HepG2 (cell line): ENCODE measurements at regions not wholly inside any gene's neighbourhood (a gene's known extent, or its start where the extent isn't known, plus 50 kb on each side); places are given as distances from the start of the nearest gene placed in this dataset.

Experiments
- ATAC-seq: fragments of 200-7000 bp; cut with Tn5 transposase; 3 replicates; pipeline ENCODE4 v1.9.1; 2020; ENCODE audit warnings: mild to moderate bottlenecking, moderate library complexity
- BruUV-seq: library from RNA; stranded (reverse); fragments of 400-500 nt; replicated peaks from 2 replicates; lab custom pipeline; 2021; lab: Mats Ljungman, UMichigan
- CTCF ChIA-PET: fragments of 300-600 bp; formaldehyde crosslinking; extraction: SDS; loops from one replicate; lab custom pipeline; 2021; ENCODE audit warnings: low total read pairs, inconsistent platforms, low intra/inter-chr PET ratio; lab: Yijun Ruan, JAX
- POLR2A ChIA-PET: fragments of 350-600 bp; sonication (Branson Sonifier 250); formaldehyde crosslinking; loops from one replicate; lab custom pipeline; 2020; ENCODE audit warnings: antibody characterized with exemption, inconsistent platforms; lab: Yijun Ruan, JAX
- DNase-seq: peaks from one replicate; pipeline ENCODE4 v3.0.0-alpha.2; 2015; ENCODE audit warnings: low spot score
- FAIRE-seq: peaks from 3 replicates; lab custom pipeline; 2011; peaks lifted over from hg19 to GRCh38; lab: Jason Lieb, UNC
- H2AFZ ChIP-seq: one replicate; pipeline ENCODE4 v1.6.1; 2011; ENCODE audit warnings: low read length, inconsistent platforms
- H3K27ac ChIP-seq: fragments of 300-600 bp; 3 replicates; pipeline ENCODE4 v1.8.0; 2011; ENCODE audit warnings: mixed run types, mild to moderate bottlenecking, mixed read lengths, low read length, inconsistent platforms; ENCODE audit not compliant: insufficient read depth; ENCODE audit errors: extremely low read length
- H3K27me3 ChIP-seq, 2 experiments: fragments of 200-600 bp in 1 of 2; 2 replicates in 1 of 2; 3 replicates in 1 of 2; pipeline versions ENCODE4 v1.6.0 to v1.8.0; 2011; ENCODE audit warnings: low read length in 2 of 2, mild to moderate bottlenecking in 2 of 2, moderate library complexity in 2 of 2, inconsistent platforms in 1 of 2; ENCODE audit not compliant: insufficient read depth in 2 of 2, control insufficient read depth in 1 of 2
- H3K36me3 ChIP-seq, 2 experiments: fragments of 200-600 bp in 1 of 2; replicated peaks in 1 of 2; 2 replicates in 1 of 2; 3 replicates in 1 of 2; pipeline versions ENCODE4 v1.5.1 to v1.8.0; 2011; ENCODE audit warnings: low read length in 2 of 2, inconsistent platforms in 1 of 2; ENCODE audit not compliant: insufficient read depth in 2 of 2, control insufficient read depth in 1 of 2
- H3K4me1 ChIP-seq: 2 replicates; pipeline ENCODE4 v1.5.1; 2012; ENCODE audit warnings: low read length, inconsistent platforms; ENCODE audit not compliant: insufficient read depth
- H3K4me2 ChIP-seq: 2 replicates; pipeline ENCODE4 v1.6.0; 2011; ENCODE audit warnings: low read depth, low read length, inconsistent platforms
- H3K4me3 ChIP-seq, 3 experiments: fragments of 200-600 bp in 1 of 3; sonication (generic), shearing (Covaris generic) in 1 of 3; replicated peaks in 1 of 3; 2 replicates each; pipeline ENCODE4 v1.5.1; 2011 to 2016; ENCODE audit warnings: low read length in 3 of 3, inconsistent platforms in 2 of 3, low read depth in 2 of 3, mild to moderate bottlenecking in 2 of 3, control low read depth in 1 of 3, mixed read lengths in 1 of 3; ENCODE audit not compliant: insufficient read depth in 1 of 3
- H3K79me2 ChIP-seq: one replicate; pipeline ENCODE4 v1.6.1; 2011; ENCODE audit warnings: low read length, inconsistent platforms; ENCODE audit not compliant: insufficient read depth
- H3K9ac ChIP-seq: 2 replicates; pipeline ENCODE4 v1.6.0; 2011; ENCODE audit warnings: mild to moderate bottlenecking, low read depth, low read length, inconsistent platforms; ENCODE audit not compliant: insufficient read depth
- H3K9me3 ChIP-seq: 2 replicates; pipeline ENCODE4 v1.5.1; 2012; ENCODE audit warnings: mild to moderate bottlenecking, low read length
- H4K20me1 ChIP-seq: 2 replicates; pipeline ENCODE4 v1.6.0; 2011; ENCODE audit warnings: inconsistent platforms, mild to moderate bottlenecking, low read length, moderate library complexity; ENCODE audit not compliant: insufficient read depth
- KLF13 ChIP-seq: sonication (generic); formaldehyde crosslinking; IDR thresholded peaks from 2 replicates; pipeline ENCODE4 v1.4.0; 2020; ENCODE audit warnings: mild to moderate bottlenecking, missing genetic modification reagents
- LCORL ChIP-seq, 2 experiments: fragments of 450-650 bp in 1 of 2; sonication (generic) in 1 of 2; formaldehyde crosslinking in 1 of 2; IDR thresholded peaks; 2 replicates each; pipeline versions ENCODE4 v1.5.0 to v1.6.1; 2017 to 2020; ENCODE audit warnings: antibody characterized with exemption in 1 of 2, missing genetic modification reagents in 1 of 2
- PBX3 ChIP-seq: sonication (generic); formaldehyde crosslinking; IDR thresholded peaks from 2 replicates; pipeline ENCODE4 v1.8.1; 2023; ENCODE audit warnings: missing genetic modification reagents, inconsistent platforms, borderline replicate concordance
- PCBP2 ChIP-seq: fragments of 200-400 bp; formaldehyde crosslinking; optimal IDR thresholded peaks from 2 replicates; pipeline ENCODE3; 2018; ENCODE audit warnings: low read length, low read depth; ENCODE audit not compliant: poor library complexity, severe bottlenecking
- SOX5 ChIP-seq: IDR thresholded peaks from 2 replicates; pipeline ENCODE4 v1.6.1; 2016; ENCODE audit warnings: borderline replicate concordance
- SUZ12 ChIP-seq: fragments of 150-350 bp; IDR thresholded peaks from 2 replicates; pipeline ENCODE4 v1.6.1; 2014; ENCODE audit warnings: low read depth, low read length
- TGIF2 ChIP-seq: IDR thresholded peaks from 2 replicates; pipeline ENCODE4 v1.6.1; 2016; ENCODE audit warnings: control low read depth, missing compliant biosample characterization
- ZFP91 ChIP-seq: sonication (generic); formaldehyde crosslinking; IDR thresholded peaks from 2 replicates; pipeline ENCODE4 v1.9.0; 2022; ENCODE audit warnings: missing genetic modification reagents, mild to moderate bottlenecking, borderline replicate concordance
- ZMYM4 ChIP-seq: sonication (generic); formaldehyde crosslinking; IDR thresholded peaks from 2 replicates; pipeline ENCODE4 v1.8.1; 2023; ENCODE audit warnings: mild to moderate bottlenecking, missing genetic modification reagents
- ZNF496 ChIP-seq: sonication (generic); formaldehyde crosslinking; IDR thresholded peaks from 2 replicates; pipeline ENCODE4 v1.8.1; 2023; ENCODE audit warnings: mild to moderate bottlenecking, moderate library complexity, missing genetic modification reagents; ENCODE audit not compliant: insufficient replicate concordance
- ZNF703 ChIP-seq: sonication (generic); formaldehyde crosslinking; IDR thresholded peaks from 2 replicates; pipeline ENCODE4 v1.5.1; 2020; ENCODE audit warnings: missing genetic modification reagents, mild to moderate bottlenecking, moderate library complexity, borderline replicate concordance
- WGBS: methylation state at CpG from one replicate; pipeline ENCODE4 v1.1.6; 2017; ENCODE audit warnings: low lambda C conversion rate; 5-methylcytosine and 5-hydroxymethylcytosine counted together
- in situ Hi-C: cut with HindIII; loops from 2 replicates; pipeline ENCODE4 v1.10.0; 2017; ENCODE audit warnings: low pct_unique_long_range_greater_than_20kb; ENCODE audit not compliant: extremely low pct_ligation_motif_present
- intact Hi-C: fragments of 100-400 bp; cut with micrococcal nuclease; formaldehyde crosslinking; loops from one replicate; pipeline ENCODE4 v1.10.0; 2022; ENCODE audit not compliant: unreplicated experiment

- Histone ChIP-seq H3K27ac (no peak overlapping the region), H3K27me3 (no peaks in the 10 kb centered on the region), H3K4me1 (peaks cover 12% of the 10 kb centered on the region), H3K36me3 (no peaks in the 10 kb centered on the region), H3K9me3 (no peaks in the 10 kb centered on the region), H3K4me2 (no peak overlapping the region), H2AFZ (no peak overlapping the region), H3K79me2 (no peaks in the 10 kb centered on the region), H4K20me1 (no peaks in the 10 kb centered on the region), H3K4me3 (no peak overlapping the region), H3K9ac (no peak overlapping the region)
- WGBS: 12% methylated on average over 4 of the region's 4 CpGs
- ATAC-seq (no peak), DNase-seq (no peak), FAIRE-seq (no peak)
- TF ChIP-seq PBX3 (CRISPR knock-in tag) (no peak), PCBP2 (no peak), LCORL (IDR thresholded peaks at IDR 0.05) (no peak), LCORL (CRISPR knock-in tag; IDR thresholded peaks at IDR 0.05) (no peak)
- BruUV-seq: no TSS peak
- ChIA-PET CTCF (no interaction called here), POLR2A (no interaction called here)
- in situ Hi-C loops: no loop called here
- intact Hi-C loops: no loop called here
These were observed 483.2 kb downstream of the ADRA2A start for GRCh38 chr10:111560027-111560426.

- no peak for FAIRE-seq
- WGBS: 54% methylated on average over 1 of the region's 1 CpG
- TF ChIP-seq TGIF2 (no peak), ZNF496 (CRISPR knock-in tag) (no peak), ZFP91 (CRISPR knock-in tag) (no peak), SUZ12 (no peak), ZNF703 (CRISPR knock-in tag) (no peak), ZMYM4 (CRISPR knock-in tag) (no peak), SOX5 (CRISPR knock-in tag) (no peak), KLF13 (CRISPR knock-in tag) (no peak)
These were observed 484.3 kb downstream of the ADRA2A start for GRCh38 chr10:111561124-111561523.

More at GRCh38 chr10:111561124-111561523, 484.3 kb downstream of the ADRA2A start:
- DNase-seq (no peak), ATAC-seq (no peak)
- Histone ChIP-seq H3K4me2 (no peak overlapping the region), H2AFZ (no peak overlapping the region), H3K9ac (no peak overlapping the region), H3K27ac (no peak overlapping the region), H3K4me3 (no peak overlapping the region), H4K20me1 (no peaks in the 10 kb centered on the region), H3K9me3 (no peaks in the 10 kb centered on the region), H3K27me3 (no peaks in the 10 kb centered on the region), H3K4me1 (peaks cover 12% of the 10 kb centered on the region), H3K79me2 (no peaks in the 10 kb centered on the region), H3K36me3 (no peaks in the 10 kb centered on the region)
- POLR2A ChIA-PET: no interaction called here
- BruUV-seq: no TSS peak
- intact Hi-C loops (no loop called here), in situ Hi-C loops (no loop called here)
- CTCF ChIA-PET: no interaction called here
